WTC11 (cell line): ENCODE measurements at regions not wholly inside any gene's neighbourhood (a gene's known extent, or its start where the extent isn't known, plus 50 kb on each side); places are given as distances from the start of the nearest gene placed in this dataset.

Experiments used
- ATAC-seq: fragments of 200-7000 bp; cut with Tn5 transposase; 2 replicates; pipeline ENCODE4 v1.10.0; 2021; ENCODE audit warnings: mild to moderate bottlenecking, moderate library complexity
- CTCF ChIA-PET: fragments of 300-600 bp; sonication (Branson Sonifier 250); formaldehyde crosslinking; loops from one replicate; lab custom pipeline; 2021; ENCODE audit warnings: antibody characterized with exemption; lab: Charles Lee
- POLR2A ChIA-PET: fragments of 350-600 bp; sonication (Branson Sonifier 250); formaldehyde crosslinking; loops from one replicate; lab custom pipeline; 2021; ENCODE audit warnings: antibody characterized with exemption; lab: Charles Lee
- DNase-seq: peaks from one replicate; pipeline ENCODE4 v3.0.0; 2021; ENCODE audit warnings: low spot score
- H3K27ac Mint-ChIP-seq: 2 replicates; pipeline ENCODE4 v1.8.0; 2021; ENCODE audit warnings: mixed read lengths
- H3K27me3 Mint-ChIP-seq: 2 replicates; pipeline ENCODE4 v1.8.0; 2021; ENCODE audit warnings: low read depth, mild to moderate bottlenecking, moderate library complexity, mixed read lengths
- H3K36me3 Mint-ChIP-seq: 2 replicates; pipeline ENCODE4 v1.8.0; 2021; ENCODE audit warnings: mixed read lengths
- H3K4me1 Mint-ChIP-seq: 2 replicates; pipeline ENCODE4 v1.8.0; 2022; ENCODE audit warnings: mixed read lengths
- H3K4me3 Mint-ChIP-seq: 2 replicates; pipeline ENCODE4 v1.8.0; 2021; ENCODE audit warnings: mild to moderate bottlenecking, moderate library complexity, mixed read lengths
- H3K9me3 Mint-ChIP-seq: 2 replicates; pipeline ENCODE4 v1.8.0; 2021; ENCODE audit warnings: mixed read lengths
- HMGXB4 ChIP-seq: sonication (generic); formaldehyde crosslinking; IDR thresholded peaks from 2 replicates; pipeline ENCODE4 v1.8.1; 2023; ENCODE audit warnings: mild to moderate bottlenecking, moderate library complexity, missing genetic modification reagents
- IRF2 ChIP-seq: sonication (generic); formaldehyde crosslinking; IDR thresholded peaks from 2 replicates; pipeline ENCODE4 v1.8.0; 2022; ENCODE audit warnings: low read depth, missing genetic modification reagents, borderline replicate concordance
- MYBL2 ChIP-seq: sonication (generic); formaldehyde crosslinking; IDR thresholded peaks from 2 replicates; pipeline ENCODE4 v1.8.1; 2023; ENCODE audit warnings: mild to moderate bottlenecking, moderate library complexity, missing genetic modification reagents
- NFE2L1 ChIP-seq: sonication (generic); formaldehyde crosslinking; IDR thresholded peaks from 2 replicates; pipeline ENCODE4 v1.8.1; 2023; ENCODE audit warnings: missing genetic modification reagents
- PREB ChIP-seq: sonication (generic); formaldehyde crosslinking; IDR thresholded peaks from 2 replicates; pipeline ENCODE4 v1.8.1; 2022; ENCODE audit warnings: mild to moderate bottlenecking, missing genetic modification reagents, moderate library complexity, borderline replicate concordance
- STAT6 ChIP-seq: sonication (generic); formaldehyde crosslinking; conservative IDR thresholded peaks from 2 replicates; pipeline ENCODE4 v1.8.1; 2023; ENCODE audit warnings: mild to moderate bottlenecking, low read depth, missing genetic modification reagents, moderate library complexity
- ZNF138 ChIP-seq: sonication (generic); formaldehyde crosslinking; conservative IDR thresholded peaks from 2 replicates; pipeline ENCODE4 v1.8.1; 2022; ENCODE audit warnings: mild to moderate bottlenecking, moderate library complexity, missing genetic modification reagents
- ZNF219 ChIP-seq: sonication (generic); formaldehyde crosslinking; IDR thresholded peaks from 2 replicates; pipeline ENCODE4 v1.8.0; 2023; ENCODE audit warnings: missing genetic modification reagents, mild to moderate bottlenecking, borderline replicate concordance
- TF ChIP-seq, protein P1 (sequence below): sonication (generic); formaldehyde crosslinking; IDR thresholded peaks from 2 replicates; pipeline ENCODE4 v1.8.1; 2023; ENCODE audit warnings: mild to moderate bottlenecking, missing genetic modification reagents, moderate library complexity
- TF ChIP-seq, protein P2 (sequence below): fragments of 250-450 bp; sonication (Bioruptor Pico); conservative IDR thresholded peaks from 2 replicates; pipeline ENCODE4 v1.9.0; 2021; ENCODE audit warnings: mild to moderate bottlenecking
- TF ChIP-seq, protein P3 (sequence below): sonication (generic); formaldehyde crosslinking; IDR thresholded peaks from 2 replicates; pipeline ENCODE4 v1.8.1; 2022; ENCODE audit warnings: low read depth, missing genetic modification reagents, borderline replicate concordance

DNA sequence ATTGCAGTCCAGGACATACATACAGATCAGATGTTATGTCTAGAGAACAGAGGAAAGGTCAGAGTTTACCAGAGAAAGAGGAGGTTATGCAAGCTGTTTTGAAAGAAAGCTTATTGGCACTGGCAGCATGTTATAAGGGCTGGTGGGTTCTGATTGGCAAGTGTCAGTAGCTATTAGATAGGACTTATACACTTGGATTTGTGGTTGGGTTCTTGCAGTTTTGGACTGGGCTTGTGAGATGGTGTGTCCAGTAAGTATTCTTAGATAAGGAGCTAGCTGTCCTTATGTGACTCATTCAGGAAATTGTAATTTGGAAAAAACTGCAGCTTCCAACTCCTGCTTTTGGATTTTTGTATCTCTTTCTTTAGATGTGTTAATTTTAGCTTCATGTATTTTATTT, 130.7 kb upstream of the NAMPT start (continued):
- TF ChIP-seq HMGXB4 (no peak), ZNF219 (CRISPR knock-in tag) (no peak), NFE2L1 (no peak), STAT6 (no peak), IRF2 (CRISPR knock-in tag) (no peak), MYBL2 (CRISPR knock-in tag) (no peak), PREB (CRISPR knock-in tag) (no peak)

GRCh38 chr7:106413446-106413845, 128.7 kb upstream of the NAMPT start:
- DNase-seq (no peak), ATAC-seq (no peak)
- POLR2A ChIA-PET: no interaction called here
- H3K4me1 Mint-ChIP-seq: peaks cover 6% of the 10 kb centered on the region; the same call in 1 of the 2 replicates
- no peaks in the 10 kb centered on the region for H3K27me3 Mint-ChIP-seq
- H3K36me3 Mint-ChIP-seq: peaks cover 6% of the 10 kb centered on the region; the same call in 1 of the 2 replicates
- H3K4me3 Mint-ChIP-seq: no peak overlapping the region
- H3K27ac Mint-ChIP-seq: no peak overlapping the region
- TF ChIP-seq ZNF138: no peak
- TF ChIP-seq, protein P1, sequence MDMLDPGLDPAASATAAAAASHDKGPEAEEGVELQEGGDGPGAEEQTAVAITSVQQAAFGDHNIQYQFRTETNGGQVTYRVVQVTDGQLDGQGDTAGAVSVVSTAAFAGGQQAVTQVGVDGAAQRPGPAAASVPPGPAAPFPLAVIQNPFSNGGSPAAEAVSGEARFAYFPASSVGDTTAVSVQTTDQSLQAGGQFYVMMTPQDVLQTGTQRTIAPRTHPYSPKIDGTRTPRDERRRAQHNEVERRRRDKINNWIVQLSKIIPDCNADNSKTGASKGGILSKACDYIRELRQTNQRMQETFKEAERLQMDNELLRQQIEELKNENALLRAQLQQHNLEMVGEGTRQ (CRISPR knock-in tag): no peak
- TF ChIP-seq, protein P2, sequence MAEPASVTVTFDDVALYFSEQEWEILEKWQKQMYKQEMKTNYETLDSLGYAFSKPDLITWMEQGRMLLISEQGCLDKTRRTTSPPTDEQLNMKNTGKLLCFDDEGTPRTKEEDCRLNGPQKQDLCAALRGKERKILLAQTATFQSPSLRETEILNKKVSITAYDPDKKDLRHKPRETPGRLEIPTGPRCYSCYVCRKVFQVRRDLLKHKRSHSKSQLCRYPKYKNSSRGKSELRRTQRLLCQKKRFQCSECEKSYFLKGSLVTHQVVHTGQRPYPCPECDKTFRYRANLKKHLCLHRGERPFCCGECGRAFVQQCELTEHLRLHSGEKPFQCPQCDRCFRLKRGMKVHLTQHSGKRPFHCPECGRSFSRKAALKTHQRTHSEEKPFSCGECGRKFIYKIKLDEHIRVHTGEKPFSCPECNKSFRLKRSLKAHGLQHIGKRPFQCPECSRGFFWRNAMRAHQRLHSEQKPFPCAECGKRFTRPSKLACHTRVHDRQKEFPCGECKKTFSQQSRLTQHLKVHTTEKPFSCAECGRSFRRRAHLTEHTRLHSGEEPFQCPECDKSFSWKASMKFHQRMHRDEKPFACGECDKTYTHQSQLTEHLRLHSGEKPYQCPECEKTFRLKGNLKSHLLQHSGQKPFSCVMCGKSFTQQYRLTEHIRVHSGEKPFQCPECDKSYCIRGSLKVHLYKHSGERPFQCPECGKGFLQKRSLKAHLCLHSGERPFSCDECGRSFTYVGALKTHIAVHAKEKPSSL (CRISPR knock-in tag): no peak
- TF ChIP-seq, protein P3, sequence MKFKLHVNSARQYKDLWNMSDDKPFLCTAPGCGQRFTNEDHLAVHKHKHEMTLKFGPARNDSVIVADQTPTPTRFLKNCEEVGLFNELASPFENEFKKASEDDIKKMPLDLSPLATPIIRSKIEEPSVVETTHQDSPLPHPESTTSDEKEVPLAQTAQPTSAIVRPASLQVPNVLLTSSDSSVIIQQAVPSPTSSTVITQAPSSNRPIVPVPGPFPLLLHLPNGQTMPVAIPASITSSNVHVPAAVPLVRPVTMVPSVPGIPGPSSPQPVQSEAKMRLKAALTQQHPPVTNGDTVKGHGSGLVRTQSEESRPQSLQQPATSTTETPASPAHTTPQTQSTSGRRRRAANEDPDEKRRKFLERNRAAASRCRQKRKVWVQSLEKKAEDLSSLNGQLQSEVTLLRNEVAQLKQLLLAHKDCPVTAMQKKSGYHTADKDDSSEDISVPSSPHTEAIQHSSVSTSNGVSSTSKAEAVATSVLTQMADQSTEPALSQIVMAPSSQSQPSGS (CRISPR knock-in tag): no peak
- TF ChIP-seq HMGXB4: no peak
- TF ChIP-seq, all 79 proteins: peak for 0
- peaks cover 17% of the 10 kb centered on the region for H3K9me3 Mint-ChIP-seq
- CTCF ChIA-PET: no interaction called here
